ENCODE measurements at regions not wholly inside any gene's neighbourhood (a gene's known extent, or its start where the extent isn't known, plus 50 kb on each side); places are given as distances from the start of the nearest gene placed in this dataset.

DNA sequence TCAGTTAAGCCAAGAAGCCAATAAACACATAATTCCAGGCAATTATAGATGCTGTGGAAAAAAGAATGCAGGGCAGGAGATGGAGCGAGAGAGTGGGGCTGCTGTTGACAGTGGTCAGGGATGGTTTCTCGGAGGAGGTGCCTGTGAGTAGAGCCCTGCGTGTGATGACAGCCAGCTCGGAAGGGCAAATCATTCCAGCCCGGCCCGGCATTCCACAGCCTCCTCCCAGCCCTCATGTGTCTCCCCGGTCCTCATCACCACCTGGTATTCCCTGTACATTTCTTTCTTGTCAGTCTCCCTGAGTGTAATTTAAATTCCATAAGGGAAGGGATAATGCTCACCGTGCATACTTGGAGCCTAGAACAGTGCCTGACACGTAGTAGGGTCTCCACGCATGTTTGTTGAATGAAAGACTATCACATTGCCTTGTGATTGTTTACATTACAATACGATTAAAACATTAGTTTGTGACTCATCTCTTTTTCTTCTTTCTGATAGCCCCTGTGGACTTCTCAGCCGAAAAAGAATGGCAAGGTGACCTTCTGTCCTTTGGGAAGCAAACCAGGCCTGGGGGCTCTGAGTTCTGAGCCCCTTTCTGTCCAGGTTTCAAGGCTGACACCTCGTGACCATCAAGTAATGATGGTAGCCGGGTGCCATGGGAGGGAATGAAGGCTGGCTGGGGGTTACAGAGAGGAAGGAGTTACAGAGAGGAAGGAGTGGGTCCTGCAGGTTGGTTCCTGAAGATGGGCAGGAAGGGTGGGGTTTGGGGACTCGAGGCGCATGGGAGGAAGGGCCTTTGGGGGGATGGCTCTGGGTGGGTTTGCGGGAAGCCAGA is 379.5 kb upstream of the SULF2 start:
- no peaks in the 10 kb centered on the region for H3K4me1 ChIP-seq

DNA sequence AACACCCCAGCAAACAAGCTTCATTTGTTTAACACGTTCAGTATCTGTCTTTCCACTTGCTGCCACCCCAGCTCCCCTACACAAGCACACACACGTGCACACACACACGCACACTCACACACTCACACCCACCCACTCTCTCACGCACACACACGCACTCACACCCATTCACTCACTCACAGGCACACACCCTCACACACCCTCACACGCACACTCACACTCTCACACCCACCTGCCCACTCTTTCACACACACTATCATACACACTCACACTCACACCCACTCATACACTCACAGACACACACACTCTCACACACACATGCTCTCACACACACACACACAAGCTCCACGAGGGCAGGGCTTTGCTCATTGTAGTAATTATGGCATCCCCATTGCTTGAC is 378.8 kb upstream of the SULF2 start:
- no peak for TF ChIP-seq POLR2A (IDR thresholded peaks at IDR 0.05)
- TF ChIP-seq, protein P1, sequence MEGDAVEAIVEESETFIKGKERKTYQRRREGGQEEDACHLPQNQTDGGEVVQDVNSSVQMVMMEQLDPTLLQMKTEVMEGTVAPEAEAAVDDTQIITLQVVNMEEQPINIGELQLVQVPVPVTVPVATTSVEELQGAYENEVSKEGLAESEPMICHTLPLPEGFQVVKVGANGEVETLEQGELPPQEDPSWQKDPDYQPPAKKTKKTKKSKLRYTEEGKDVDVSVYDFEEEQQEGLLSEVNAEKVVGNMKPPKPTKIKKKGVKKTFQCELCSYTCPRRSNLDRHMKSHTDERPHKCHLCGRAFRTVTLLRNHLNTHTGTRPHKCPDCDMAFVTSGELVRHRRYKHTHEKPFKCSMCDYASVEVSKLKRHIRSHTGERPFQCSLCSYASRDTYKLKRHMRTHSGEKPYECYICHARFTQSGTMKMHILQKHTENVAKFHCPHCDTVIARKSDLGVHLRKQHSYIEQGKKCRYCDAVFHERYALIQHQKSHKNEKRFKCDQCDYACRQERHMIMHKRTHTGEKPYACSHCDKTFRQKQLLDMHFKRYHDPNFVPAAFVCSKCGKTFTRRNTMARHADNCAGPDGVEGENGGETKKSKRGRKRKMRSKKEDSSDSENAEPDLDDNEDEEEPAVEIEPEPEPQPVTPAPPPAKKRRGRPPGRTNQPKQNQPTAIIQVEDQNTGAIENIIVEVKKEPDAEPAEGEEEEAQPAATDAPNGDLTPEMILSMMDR (IDR thresholded peaks at IDR 0.05), result no peak
- no peaks in the 10 kb centered on the region for H3K36me3 ChIP-seq
- H3K4me1 ChIP-seq, result no peaks in the 10 kb centered on the region
- DNase-seq, result no peak
- H3K27ac ChIP-seq, result no peak overlapping the region
- H3K27me3 ChIP-seq, result no peaks in the 10 kb centered on the region
- no peak overlapping the region for H3K4me3 ChIP-seq
- intact Hi-C loops (cut with DNase I; ENCODE audit: low total_unique reads), result no loop called here
- H3K9me3 ChIP-seq, result no peaks in the 10 kb centered on the region

More for the DNA sequence above, 379.5 kb upstream of the SULF2 start:
- intact Hi-C loops (cut with DNase I; ENCODE audit: low total_unique reads), result no loop called here
- DNase-seq, result no peak
- Histone ChIP-seq H3K27ac (no peak overlapping the region), H3K27me3 (no peaks in the 10 kb centered on the region), H3K9me3 (no peaks in the 10 kb centered on the region), H3K36me3 (no peaks in the 10 kb centered on the region), H3K4me3 (no peak overlapping the region)
- no peak for TF ChIP-seq POLR2A (IDR thresholded peaks at IDR 0.05)
- TF ChIP-seq, protein P1 (IDR thresholded peaks at IDR 0.05), result no peak

DNA sequence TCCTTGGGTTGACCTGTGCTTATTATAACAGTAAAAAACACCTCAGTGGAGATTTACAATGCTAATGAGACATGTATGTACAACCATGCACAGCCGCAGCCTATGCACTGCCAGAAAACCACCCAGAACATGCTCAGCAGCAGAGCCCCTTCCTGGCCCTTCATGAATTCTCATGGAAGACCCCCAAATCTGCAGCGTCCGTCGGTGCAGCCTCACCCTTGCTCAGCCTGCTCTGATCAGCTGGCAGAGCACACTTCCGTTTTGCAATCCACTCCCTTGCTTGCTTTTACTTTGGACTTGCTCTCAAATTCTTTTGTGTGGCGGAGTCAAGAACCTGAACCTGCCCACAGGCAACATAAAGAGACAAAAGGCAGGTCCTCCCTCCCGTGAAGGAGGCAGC is 378.2 kb upstream of the SULF2 start:
- no peak overlapping the region for H3K27ac ChIP-seq
- H3K27me3 ChIP-seq, result no peaks in the 10 kb centered on the region
- H3K36me3 ChIP-seq, result no peaks in the 10 kb centered on the region
- intact Hi-C loops (cut with DNase I; ENCODE audit: low total_unique reads), result no loop called here
- H3K4me3 ChIP-seq, result no peak overlapping the region
- no peaks in the 10 kb centered on the region for H3K4me1 ChIP-seq
- DNase-seq, result no peak
- no peak for TF ChIP-seq POLR2A (IDR thresholded peaks at IDR 0.05)
- TF ChIP-seq, protein P1 (IDR thresholded peaks at IDR 0.05), result no peak
- no peaks in the 10 kb centered on the region for H3K9me3 ChIP-seq

DNA sequence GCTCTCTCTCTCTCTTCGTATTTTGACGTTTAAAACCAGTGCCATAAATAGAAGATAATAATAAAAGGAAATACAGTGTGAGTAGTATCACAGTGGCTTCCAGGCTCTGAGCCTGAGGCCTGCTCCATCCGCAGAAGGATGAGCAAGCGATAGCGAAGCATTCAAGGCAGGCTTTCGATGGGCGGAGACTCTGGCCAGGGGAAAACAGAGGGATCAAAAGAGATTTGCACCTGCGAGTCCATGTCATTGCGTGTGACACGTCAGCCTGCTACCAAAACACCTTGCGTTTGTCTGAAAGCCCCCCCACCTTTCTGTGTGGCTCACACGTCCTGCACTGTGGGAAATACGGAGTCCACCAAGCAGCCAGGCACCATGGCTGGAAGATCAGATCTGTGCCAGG is 377.3 kb upstream of the SULF2 start:
- H3K4me3 ChIP-seq, result no peak overlapping the region
- no peaks in the 10 kb centered on the region for H3K9me3 ChIP-seq
- H3K36me3 ChIP-seq, result no peaks in the 10 kb centered on the region
- H3K27ac ChIP-seq, result no peak overlapping the region
- no peaks in the 10 kb centered on the region for H3K4me1 ChIP-seq
- H3K27me3 ChIP-seq, result no peaks in the 10 kb centered on the region
- intact Hi-C loops (cut with DNase I; ENCODE audit: low total_unique reads), result no loop called here
- DNase-seq, result no peak
- TF ChIP-seq POLR2A (IDR thresholded peaks at IDR 0.05), result no peak
- TF ChIP-seq, protein P1 (IDR thresholded peaks at IDR 0.05), result no peak

DNA sequence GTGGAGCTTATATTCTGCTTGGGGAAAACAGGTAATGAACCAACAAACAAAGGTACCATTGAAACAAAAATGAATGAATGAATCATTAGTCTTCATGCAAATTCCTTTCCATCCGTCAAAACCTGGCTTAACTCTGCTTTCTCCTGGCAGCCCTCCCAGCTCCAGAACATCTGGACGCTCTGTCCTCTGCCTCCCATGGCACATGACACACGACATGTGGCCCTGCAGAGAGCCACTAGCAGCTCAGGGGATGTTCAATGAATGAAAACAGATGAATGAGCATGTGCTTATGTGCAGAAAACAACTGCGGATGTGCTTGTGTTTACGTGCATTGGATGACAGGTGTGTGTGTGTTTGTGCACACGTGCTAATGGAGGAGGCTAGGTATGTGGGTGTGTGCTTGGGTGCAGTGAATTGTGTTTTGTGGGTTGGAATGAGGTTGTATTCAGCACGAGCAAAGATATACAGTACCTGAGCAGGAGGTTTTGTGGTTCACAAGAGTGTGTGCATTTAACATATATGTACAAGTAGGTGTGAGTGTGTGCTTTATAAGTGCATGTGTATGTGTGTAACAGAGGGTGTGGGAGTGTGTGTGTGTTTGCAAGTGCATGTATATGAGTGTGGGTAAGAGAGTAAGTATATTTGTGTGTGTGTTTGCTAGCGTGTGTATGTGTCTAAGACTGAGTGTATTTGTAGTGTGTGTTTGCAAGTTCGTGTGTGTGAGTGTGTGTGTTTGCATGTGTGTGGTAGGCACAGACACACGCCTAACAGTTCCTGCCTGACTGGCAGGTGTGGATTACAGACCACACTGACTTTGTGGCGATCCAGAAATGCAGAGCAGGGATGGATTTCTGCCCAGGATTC is 374.1 kb upstream of the SULF2 start:
- no peak for DNase-seq
- H3K27me3 ChIP-seq, result no peaks in the 10 kb centered on the region
- no peak for TF ChIP-seq POLR2A (IDR thresholded peaks at IDR 0.05)
- TF ChIP-seq, protein P1 (IDR thresholded peaks at IDR 0.05), result no peak
- intact Hi-C loops (cut with DNase I; ENCODE audit: low total_unique reads), result no loop called here
- H3K4me3 ChIP-seq, result no peak overlapping the region
- H3K36me3 ChIP-seq, result no peaks in the 10 kb centered on the region
- H3K4me1 ChIP-seq, result no peaks in the 10 kb centered on the region
- no peak overlapping the region for H3K27ac ChIP-seq
- H3K9me3 ChIP-seq, result no peaks in the 10 kb centered on the region
